ENCODE measurements at regions not wholly inside any gene's neighbourhood (a gene's known extent, or its start where the extent isn't known, plus 50 kb on each side); places are given as distances from the start of the nearest gene placed in this dataset.

DNA sequence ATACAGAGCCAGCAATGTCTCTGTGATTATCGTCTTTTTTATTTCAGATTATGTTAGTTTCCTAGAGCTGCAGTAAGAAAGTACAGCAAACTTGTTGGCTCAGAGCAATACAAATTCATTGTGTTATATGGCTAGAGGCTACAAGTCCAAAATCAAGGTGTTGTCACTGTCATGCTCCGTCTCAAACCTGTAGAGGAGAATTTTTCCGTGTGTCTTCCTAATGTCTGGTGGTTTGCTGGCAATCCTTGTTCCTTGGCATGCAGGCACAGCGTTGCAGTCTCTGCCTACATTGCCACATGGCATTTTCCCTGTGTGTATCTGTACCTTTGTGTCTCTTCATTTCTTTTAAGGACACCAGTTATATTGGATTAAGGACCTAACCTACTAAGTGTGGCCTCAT lies 244.4 kb downstream of the LRRIQ3 start:
- TF ChIP-seq, protein P1, sequence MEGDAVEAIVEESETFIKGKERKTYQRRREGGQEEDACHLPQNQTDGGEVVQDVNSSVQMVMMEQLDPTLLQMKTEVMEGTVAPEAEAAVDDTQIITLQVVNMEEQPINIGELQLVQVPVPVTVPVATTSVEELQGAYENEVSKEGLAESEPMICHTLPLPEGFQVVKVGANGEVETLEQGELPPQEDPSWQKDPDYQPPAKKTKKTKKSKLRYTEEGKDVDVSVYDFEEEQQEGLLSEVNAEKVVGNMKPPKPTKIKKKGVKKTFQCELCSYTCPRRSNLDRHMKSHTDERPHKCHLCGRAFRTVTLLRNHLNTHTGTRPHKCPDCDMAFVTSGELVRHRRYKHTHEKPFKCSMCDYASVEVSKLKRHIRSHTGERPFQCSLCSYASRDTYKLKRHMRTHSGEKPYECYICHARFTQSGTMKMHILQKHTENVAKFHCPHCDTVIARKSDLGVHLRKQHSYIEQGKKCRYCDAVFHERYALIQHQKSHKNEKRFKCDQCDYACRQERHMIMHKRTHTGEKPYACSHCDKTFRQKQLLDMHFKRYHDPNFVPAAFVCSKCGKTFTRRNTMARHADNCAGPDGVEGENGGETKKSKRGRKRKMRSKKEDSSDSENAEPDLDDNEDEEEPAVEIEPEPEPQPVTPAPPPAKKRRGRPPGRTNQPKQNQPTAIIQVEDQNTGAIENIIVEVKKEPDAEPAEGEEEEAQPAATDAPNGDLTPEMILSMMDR (IDR thresholded peaks at IDR 0.05; ENCODE audit: low read depth, low read length), result no peak
- H3K4me3 ChIP-seq (ENCODE audit: low read depth, low read length), result no peak overlapping the region
- in situ Hi-C loops (cut with HindIII; ENCODE audit: low sequenced_read_pairs), result no loop called here
- DNase-seq (ENCODE audit: low read depth, low spot score), result no peak

DNA sequence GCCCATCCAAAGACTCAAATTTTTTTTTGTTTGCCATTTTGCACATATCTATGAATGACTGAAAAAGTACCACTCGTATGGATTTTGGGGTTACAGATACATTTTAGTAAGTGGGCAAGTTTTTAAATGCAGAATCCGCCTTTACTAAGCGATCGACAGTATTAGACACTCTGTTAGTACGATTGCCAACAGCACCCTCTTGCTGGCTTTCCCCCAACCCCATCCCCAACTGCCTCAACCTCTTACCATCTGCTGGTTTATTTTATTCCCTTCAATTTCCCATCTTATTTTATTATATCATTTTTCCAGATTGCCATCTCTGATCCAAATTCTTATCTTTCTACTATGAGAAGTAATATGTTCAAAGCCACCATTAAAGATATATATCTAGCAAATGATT lies 244.8 kb downstream of the LRRIQ3 start:
- DNase-seq (ENCODE audit: low read depth, low spot score), result no peak
- TF ChIP-seq, protein P1 (IDR thresholded peaks at IDR 0.05; ENCODE audit: low read depth, low read length), result no peak
- in situ Hi-C loops (cut with HindIII; ENCODE audit: low sequenced_read_pairs), result no loop called here
- H3K4me3 ChIP-seq (ENCODE audit: low read depth, low read length), result no peak overlapping the region

DNA sequence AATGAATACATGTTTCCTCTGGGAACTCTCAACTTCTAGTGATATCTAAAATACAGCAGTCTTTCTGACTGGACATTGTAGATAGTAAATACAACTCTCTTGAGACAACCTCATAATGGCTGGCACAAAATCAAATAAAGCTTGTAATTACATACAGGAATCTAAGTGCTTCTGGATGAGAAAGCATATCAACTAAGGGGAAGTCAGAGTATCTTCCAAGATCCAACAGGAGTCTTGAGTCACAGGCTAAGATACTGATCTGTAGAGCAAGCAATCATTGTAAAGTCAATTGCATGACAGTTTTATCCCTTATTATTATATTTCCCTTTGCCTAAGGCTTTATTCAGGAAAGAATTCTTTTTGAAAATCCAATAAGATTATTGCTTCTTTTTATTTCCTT lies 249.9 kb downstream of the LRRIQ3 start:
- DNase-seq (ENCODE audit: low read depth, low spot score), result no peak
- no peak overlapping the region for H3K4me3 ChIP-seq (ENCODE audit: low read depth, low read length)
- in situ Hi-C loops (cut with HindIII; ENCODE audit: low sequenced_read_pairs), result no loop called here
- TF ChIP-seq, protein P1 (IDR thresholded peaks at IDR 0.05; ENCODE audit: low read depth, low read length), result no peak

DNA sequence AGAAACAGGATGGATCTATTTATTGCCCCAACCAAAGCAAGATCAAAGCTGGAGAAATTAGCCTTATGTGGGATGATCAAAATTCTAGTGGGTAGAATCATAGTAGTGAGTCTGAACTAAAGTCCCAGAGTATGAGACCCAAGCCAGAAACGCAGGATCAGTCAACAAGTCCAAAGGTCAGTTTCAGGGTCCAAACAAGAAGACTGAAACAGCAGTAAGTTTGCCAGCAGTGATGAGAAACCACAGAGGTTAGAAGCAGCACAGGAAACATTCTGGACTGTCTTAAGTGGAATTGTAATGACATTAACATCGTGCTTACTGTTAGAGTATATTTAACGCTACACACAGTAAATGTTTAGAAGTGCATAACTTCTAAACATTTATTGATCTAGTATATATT lies 251.0 kb downstream of the LRRIQ3 start:
- DNase-seq (ENCODE audit: low read depth, low spot score), result no peak
- TF ChIP-seq, protein P1 (IDR thresholded peaks at IDR 0.05; ENCODE audit: low read depth, low read length), result no peak
- in situ Hi-C loops (cut with HindIII; ENCODE audit: low sequenced_read_pairs), result no loop called here
- H3K4me3 ChIP-seq (ENCODE audit: low read depth, low read length), result no peak overlapping the region

DNA sequence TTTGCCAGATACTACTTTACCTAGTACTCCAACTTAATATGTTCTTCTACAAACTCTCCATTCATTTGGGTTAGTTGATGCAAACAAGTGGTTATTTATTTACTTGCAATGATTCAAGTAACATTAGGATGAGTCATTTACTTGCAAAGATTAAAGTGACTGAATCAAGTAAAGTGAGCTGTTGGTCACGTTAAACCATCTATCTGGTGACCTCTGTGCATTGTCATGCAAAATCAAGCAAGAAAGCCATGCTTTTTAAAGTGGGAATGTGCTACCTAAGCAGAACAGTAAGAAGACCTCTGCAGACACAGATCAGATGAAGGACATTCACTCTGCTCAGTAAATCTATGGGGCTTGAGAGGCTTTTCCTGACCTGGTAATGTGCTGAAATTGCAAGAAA lies 254.7 kb downstream of the LRRIQ3 start:
- DNase-seq (ENCODE audit: low read depth, low spot score), result no peak
- TF ChIP-seq, protein P1 (IDR thresholded peaks at IDR 0.05; ENCODE audit: low read depth, low read length), result no peak
- in situ Hi-C loops (cut with HindIII; ENCODE audit: low sequenced_read_pairs), result no loop called here
- H3K4me3 ChIP-seq (ENCODE audit: low read depth, low read length), result no peak overlapping the region

DNA sequence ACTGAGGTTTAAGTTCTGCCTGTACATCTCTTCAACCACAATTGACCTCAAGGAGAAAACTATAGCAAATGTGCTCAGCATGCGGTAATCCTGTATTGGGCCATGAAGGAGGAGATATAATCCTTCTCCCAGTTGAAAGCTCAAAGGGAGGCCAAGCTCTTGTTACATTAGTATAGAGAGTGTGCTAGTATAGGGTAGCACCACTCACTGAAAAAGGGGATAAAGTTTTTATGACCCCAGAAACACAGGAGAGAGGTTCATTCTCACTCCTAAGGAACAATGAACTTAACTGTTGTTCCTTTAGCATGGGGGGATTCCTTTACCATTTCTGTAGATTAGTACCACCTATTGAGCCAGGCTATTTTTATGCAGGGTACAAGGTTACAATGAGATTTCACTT lies 267.7 kb downstream of the LRRIQ3 start:
- in situ Hi-C loops (cut with HindIII; ENCODE audit: low sequenced_read_pairs), result no loop called here
- no peak overlapping the region for H3K4me3 ChIP-seq (ENCODE audit: low read depth, low read length)
- TF ChIP-seq, protein P1 (IDR thresholded peaks at IDR 0.05; ENCODE audit: low read depth, low read length), result no peak
- DNase-seq (ENCODE audit: low read depth, low spot score), result no peak

DNA sequence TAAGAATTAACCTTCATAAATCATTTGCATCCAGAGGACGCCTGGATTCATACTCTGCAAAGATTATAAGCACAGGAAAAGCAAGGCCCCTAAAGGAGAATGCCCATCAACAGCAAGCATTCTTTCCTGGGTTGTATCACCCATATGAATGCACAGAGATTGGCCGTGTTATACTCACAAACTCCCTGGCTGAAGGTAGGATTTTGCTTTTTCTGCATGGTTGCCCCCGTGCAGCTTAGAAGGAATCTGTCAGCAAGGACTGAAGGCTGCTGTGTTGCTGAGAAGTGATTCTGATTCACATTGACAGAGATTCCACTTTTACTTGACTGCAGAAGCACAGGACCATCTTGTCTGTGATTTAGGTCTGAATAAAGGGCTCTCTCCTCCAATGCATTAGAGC lies 283.0 kb downstream of the LRRIQ3 start:
- in situ Hi-C loops (cut with HindIII; ENCODE audit: low sequenced_read_pairs), result no loop called here
- TF ChIP-seq, protein P1 (IDR thresholded peaks at IDR 0.05; ENCODE audit: low read depth, low read length), result no peak
- H3K4me3 ChIP-seq (ENCODE audit: low read depth, low read length), result no peak overlapping the region
- DNase-seq (ENCODE audit: low read depth, low spot score), result no peak
